HG03159 (cell line): ENCODE measurements at regions not wholly inside any gene's neighbourhood (a gene's known extent, or its start where the extent isn't known, plus 50 kb on each side); places are given as distances from the start of the nearest gene placed in this dataset.
A peak's percentile ranks its signal among the peaks of the same experiment; 100 is the strongest.
"Not testable (repeated sequence)": the region's sequence is repeated elsewhere in the genome, so short reads cannot be mapped to it uniquely, and the experiment has no call there.

Source experiments
- ATAC-seq: cut with Tn5 transposase; IDR thresholded peaks from one replicate; pipeline ENCODE4 v1.9.1; 2021; ENCODE audit warnings: mild to moderate bottlenecking, moderate library complexity; ENCODE audit not compliant: unreplicated experiment

DNA sequence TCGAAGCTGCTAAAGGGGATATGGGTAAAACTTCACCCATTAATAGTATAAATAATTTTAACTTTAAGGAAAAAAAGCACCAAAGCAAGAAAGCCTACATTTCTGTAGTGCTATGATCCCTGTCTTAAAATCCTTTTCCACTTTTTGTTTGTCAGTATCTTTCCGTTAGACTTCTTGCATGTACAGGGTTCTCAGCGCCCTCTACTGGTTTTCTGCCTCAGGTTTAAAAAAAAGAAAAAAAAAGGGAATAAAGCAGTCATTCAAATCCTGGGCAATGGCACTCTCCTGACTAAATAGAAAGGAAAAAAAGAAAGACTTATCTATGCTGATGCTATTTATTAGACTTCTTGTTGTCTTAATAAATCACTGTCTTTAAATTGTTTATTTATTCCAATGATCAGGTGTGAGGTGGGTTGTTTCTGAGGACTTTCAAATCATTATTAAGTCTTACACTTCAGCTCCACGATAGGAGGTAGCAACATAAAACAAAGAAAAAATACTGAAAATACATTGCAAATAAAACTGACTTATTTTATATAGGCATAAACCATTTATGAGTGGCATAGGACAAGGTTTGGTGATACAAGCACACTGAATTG is 475.4 kb upstream of the NR5A2 start:
- ATAC-seq: no peak

DNA sequence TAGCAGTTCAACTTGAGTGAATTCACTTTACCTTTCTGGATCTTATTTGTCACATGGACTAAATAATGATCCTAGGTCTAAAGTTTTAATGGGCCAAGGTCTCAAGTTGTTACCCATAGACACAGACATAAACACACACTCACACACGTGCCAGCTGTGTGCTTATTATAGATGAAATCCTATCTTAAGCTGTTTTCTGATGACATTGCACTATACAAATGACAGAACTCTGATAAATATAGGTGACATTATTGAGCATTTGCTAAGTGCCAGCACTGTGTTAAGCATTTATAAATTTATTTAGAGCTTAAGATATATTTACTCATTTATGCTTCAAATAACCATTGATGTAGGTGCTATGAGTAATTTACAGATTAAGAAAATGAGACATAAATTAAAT is 474.4 kb upstream of the NR5A2 start:
- ATAC-seq: no peak

DNA sequence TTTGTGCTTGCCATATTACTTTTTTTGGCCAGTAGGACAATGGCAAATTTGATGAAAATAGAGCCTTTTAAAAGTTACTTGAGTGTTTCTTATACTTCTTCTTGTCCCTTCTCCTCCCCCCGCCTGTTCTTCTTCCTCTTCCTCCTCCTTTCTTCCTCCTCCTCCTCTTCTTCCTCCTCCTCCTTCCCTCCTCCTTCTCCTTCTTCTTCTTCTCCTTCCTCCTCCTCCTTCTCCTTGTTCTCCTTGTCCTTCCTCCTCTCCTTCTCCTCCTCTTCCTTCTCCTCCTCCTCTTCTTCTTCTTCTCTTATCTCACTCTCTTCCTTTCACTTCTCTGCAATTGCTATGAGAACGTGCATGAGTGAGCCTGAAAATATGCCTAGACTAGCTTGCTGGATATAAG is 466.2 kb upstream of the NR5A2 start:
- ATAC-seq: no peak

DNA sequence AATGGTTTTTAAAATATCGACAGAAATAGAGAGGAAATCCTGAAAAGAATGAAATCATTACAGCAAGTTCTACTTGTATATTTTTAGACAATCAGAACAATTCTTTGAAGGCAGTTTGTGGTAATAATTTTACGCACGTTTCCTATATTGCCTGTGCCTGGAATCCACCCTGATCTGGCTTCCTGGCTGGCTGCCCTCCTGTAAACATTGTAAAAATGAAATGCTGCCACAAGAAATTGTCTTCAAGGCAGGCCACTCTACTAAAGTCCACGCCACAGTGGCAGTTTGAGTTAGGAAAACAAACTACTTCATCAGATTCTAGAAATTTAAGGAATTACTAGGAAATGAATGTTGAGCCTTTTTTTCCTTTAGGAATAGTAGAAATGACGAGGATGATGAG is 454.5 kb upstream of the NR5A2 start:
- no peak for ATAC-seq

DNA sequence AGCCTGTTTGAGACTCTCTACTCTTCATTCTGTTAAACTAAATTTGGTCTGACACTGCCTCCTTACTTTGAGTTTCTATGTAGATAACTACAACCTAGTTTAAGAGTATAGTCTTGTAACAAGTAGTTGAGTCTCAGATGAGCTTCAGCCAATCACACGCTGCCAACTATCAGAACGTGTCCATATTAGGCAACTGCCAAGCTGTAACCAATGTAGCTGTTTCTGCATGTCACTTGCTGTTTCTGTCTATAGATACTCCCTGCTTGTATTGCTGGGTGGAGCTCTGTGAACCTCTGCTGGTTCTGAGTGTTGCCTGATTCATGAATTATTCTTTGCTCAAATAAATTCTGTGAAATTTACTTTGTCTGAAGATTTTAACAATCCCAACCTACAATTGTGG is 452.6 kb upstream of the NR5A2 start:
- ATAC-seq: no peak

DNA sequence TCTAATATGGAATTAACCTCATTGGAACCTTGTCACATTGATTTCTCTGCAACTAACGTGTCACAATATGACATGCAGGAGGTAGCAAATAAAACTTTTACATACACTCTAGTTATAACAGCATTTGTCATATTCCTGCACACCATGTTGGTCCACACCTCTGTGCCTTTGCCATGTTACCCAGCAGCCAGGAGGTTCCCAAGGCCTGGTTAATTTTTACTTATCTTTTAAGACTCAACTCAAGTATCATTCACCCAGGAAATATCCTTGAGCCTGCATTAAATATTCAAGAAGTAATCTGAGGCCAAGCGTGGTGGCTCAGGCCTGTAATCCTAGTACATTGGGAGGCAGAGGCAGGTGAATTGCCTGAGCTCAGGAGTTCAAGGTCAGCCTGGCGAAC is 447.2 kb upstream of the NR5A2 start:
- ATAC-seq: no peak

DNA sequence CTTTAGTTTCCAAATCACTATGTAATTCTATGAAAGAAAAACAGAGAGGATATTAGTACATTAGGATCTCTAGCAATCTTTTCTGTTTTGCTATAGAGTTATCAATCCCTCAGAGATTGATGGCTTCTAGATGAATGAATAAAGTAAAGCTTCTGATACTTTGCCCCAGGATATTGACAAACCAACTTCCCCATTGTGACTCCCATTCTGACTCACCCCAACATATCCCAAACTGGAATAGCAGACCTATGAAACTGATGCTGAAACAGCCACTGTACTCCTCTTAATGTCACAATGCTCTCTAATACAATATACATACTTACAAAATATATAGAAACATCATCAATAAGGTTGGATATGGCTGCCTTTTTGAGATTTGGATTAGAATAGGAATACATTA is 442.1 kb upstream of the NR5A2 start:
- ATAC-seq: no peak

DNA sequence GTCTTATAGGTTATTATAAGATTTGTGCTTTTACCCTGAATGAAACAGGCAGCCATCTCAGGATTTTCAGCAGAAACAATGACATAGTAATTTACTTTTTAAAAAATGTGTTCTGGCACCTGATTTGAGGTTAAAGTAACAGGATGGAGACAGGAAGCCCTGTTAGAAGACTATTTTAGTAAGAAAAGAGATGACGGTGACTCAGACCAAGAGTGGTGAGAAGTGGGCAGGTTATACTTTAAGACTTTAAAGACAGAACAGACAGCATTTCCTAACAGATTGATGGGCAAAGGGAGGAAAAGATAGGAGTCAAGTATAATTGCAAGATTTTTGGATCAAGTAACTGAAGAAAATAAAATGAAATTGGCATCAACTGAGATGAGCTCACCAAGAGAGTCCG is 436.8 kb upstream of the NR5A2 start:
- peak; percentile 94 for ATAC-seq

DNA sequence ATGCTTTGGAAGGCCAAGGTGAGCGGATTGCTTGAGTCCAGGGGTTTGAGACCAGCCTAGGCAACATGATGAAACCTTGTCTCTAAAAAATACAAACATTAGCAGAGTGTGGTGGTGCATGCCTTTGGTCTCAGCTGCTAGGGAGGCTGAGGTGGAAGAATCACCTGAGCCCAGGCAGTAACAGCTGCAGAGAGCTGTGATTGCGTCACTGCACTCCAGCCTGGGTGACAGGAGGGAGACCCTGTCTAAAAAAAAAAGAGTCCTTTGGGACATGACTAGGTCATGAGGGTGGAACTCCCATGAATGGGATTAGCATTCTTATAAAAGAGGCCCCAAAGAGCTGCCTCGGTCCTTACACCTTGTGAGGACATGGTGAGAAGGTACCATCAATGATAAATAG is 436.0 kb upstream of the NR5A2 start:
- ATAC-seq: no peak

DNA sequence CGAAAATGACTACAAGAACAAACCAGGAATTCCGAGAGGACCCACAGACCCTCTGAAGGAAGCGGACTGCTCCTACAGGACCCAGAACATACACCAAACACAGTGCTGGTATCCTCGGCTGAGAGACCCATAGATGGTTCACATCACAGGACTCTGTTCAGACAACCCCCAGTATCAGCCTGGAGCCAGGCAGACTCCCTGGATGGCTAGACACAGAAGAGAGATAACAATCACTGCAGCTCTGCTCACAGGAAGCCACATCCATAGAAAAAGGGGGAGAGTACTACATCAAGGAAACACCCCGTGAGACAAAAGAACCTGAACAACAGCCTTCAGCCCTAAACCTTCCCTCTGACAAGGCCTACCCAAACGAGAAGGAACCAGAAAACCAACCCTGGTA is 434.0 kb upstream of the NR5A2 start:
- ATAC-seq: no peak

DNA sequence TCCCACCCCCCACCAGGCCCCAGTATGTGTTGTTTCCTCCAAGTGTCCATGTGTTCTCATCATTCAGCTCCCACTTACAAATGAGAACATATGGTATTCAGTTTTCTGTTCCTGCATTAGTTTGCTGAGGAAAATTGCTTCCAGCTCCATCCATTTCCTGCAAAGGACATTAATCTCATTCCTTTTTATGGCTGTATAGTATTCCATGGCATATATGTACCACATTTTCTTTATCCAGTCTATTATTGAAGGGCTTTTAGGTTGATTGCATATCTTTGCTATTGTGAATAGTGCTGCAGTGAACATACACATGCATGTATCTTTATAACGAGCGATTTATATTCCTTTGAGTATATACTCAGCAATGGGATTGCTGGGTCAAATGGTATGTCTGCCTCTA is 431.1 kb upstream of the NR5A2 start:
- not testable (repeated sequence) for ATAC-seq

DNA sequence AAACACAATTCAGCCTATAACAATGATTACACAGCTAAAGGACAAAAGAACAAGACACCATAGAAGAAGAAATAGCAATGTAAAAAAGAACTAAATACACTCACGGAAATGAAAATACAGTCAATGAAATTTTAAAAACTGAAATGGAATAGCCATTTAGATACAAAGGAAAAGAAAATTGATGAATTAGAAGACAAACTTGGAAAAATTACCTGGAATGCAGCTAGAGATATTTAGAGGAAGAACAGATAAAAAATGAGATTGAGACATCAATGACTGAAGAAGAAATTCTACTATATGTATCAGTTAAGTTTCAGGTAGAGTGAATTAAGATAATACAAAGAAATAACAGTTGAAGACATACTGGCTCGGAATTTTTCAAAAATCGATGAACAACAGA is 430.4 kb upstream of the NR5A2 start:
- no peak for ATAC-seq

DNA sequence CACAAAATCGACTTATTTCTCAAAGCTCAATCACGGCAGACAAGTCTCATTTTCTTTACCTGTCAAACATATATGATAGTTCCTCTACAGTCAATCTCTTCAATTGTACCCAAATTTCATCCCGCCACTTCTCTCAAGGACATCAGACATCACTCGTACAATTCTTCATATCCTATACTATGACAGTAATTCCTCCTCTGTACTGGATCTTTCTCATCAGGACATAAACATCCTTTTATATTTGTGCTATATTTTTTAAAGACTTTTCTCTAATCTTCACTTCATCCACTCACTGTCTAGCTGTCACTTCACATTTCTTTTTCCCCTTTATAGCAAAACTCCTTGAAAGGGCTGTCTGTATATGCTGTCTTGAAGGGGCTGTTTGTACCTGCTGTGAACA is 419.1 kb upstream of the NR5A2 start:
- no peak for ATAC-seq

DNA sequence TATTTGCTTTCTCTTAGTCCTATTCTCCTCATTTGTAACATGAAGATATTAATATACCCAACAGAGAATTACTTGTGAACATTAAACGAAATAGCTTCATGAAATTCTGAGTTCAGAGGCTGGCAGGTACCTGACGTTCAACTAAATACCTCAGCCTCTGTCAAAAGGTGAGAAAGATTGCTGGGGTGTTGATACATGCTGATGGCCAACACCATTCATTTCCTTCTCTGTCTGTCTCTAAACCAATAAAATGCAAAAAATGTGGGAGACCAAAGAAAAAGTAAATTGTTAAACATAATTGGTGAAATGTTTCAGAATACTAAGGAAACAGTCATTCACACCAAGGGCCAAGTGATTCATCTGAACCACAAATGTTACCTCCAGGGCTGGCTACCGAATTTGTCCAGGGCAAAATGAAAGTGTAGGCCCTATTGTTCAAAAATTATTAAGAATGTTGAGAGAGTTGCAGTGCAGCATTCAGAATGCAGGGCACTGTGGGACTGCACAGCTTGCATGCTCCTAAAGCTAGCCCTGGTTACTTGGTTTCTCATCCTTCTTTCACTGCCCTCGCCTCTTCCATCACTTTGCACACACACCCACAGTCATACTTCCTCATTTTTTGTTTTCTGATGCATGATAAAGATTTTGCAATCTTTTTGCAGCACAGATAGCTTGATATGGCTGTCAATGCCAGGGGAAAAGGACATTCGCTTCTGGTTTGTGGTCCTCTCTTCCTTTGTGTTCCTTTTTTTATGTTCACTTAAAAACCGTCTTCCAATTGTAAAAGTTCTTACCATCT is 414.3 kb upstream of the NR5A2 start:
- ATAC-seq: peak; percentile 84

DNA sequence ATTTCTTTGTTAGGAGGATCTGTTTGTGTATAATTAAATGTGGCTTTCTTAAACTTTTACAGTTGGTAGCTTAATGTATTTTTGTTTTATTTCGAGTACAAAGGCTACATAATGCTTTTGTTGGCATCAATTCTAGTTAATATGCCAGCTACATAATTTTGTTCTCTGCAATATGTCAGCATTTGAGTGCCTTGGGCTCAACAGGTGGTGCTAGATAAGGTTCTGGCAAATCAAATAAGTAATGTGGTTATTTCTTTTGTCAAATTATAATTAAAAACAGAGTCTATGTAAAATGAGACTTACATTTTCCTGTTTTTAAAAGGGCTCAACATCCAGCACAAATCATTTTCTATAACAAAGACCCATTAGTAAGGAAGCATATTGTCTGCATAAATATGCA is 410.6 kb upstream of the NR5A2 start:
- no peak for ATAC-seq

DNA sequence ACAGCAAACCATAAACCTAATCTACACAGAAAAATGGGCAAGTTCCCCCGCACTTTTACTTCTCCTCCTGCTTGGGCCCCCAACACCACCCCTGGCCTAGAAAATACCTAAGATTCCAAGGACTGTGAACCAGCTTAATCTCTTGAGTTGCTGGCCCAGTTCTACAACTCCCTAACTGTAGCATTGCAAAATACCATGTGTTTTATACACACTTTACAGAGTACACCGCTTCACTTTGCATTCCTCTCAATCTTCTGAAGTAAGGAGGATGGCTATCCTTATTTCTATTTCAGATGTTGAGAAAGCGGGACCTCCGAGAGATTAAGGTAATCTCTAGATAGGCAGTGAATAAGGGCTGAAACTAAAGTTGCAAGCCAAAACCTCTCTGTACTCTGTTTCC is 408.3 kb upstream of the NR5A2 start:
- ATAC-seq: no peak

DNA sequence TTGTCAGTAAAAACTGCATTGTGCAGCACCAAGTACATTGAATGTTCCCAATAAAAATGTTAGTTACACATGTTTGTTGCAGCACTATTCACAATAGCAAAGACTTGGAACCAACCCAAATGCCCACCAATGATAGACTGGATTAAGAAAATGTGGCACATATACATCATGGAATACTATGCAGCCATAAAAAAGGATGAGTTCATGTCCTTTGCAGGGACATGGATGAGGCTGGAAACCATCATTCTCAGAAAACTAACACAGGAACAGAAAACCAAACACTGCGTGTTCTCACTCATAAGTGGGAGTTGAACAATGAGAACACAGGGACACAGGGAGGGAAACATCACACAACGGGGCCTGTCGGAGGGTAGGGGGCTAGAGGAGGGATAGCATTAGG is 401.3 kb upstream of the NR5A2 start:
- not testable (repeated sequence) for ATAC-seq

DNA sequence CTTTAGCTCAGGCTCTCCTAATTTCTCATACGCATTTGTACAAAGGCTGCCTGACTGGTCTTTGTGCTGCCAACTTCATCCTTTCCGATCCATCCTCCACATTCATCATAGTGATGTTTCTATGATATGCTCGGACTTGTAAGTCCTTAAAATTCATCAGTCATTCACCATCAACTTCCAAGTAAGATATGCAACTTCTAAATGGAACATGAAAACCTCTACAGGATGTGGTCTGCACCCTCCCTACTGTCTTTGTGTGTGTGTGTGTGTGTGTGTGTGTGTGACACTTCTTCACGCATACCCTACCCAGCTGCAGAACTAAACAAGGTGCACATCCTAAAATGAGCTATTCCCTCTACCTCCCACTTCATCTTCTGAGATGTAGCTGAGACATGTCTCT is 397.9 kb upstream of the NR5A2 start:
- no peak for ATAC-seq

DNA sequence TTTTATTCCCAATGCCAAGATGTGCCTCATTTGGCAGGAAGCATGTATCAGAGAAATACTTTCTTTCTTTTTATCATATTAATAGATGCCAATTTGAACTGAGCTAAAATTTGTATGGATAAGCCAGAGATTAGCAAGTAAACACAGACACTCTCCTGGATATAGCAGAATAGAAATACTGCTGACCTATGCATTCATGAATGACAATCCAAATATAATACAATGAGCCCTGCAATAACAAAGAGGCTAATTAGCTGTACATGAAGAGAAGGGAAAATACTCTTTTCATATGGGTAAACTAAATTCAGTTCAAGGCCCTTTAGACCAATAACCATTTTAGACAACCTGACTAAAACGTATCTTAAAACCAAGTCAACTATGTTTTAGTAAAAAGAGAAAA is 388.1 kb upstream of the NR5A2 start:
- no peak for ATAC-seq

DNA sequence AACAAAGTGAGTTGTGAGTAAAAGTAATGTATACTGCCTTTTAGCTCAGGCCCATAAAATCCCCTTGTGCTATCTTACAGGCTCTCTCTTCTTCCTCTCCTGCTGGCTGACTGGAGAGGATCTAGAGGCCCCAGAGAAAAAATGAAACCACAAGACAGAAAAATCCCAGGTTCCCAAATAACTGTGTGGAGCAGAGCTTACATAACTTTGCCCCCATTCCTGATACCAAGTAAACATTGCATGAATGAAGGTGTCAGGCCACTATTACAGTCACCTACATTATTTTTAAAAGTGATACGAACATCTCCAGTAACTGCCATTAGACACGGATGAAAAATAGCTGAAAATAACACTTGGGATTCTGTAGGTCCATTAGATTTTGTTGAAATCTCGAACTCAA is 386.0 kb upstream of the NR5A2 start:
- no peak for ATAC-seq

DNA sequence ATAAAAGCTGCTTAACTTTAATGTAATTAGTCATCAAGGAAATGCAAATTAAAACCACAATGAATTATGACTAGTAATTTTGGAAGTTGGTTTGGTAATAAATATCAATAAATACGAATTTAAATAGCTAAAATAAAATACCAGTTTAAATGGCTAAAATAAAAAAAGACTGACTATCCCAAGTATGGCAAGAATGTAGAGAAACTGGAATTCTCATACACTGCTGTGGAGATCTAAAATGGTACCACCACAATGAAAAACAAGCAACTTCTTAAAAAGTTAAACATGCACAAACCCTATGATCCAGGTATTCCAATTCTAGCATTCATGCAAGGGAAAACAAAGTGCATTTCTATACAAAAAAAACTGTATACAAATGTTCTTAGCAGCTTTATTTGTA is 382.6 kb upstream of the NR5A2 start:
- ATAC-seq: no peak

DNA sequence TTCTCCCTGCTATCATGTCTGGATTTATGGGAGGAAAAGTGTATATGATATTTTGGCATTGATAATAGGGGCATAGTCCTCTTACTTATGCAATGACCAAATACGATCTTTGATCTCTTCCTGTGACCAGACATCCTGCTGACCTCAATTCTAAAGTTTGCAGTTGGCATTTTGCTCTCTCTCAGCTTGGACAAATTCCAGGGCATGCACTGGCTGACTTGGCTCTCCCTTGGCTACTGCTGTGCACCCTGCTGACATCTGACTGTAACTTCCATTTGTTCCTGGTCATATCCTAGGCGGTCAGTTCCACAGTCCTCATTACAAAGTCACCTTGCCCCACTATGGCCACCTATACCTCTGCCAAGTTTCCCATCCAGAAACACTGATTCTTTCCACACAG is 380.7 kb upstream of the NR5A2 start:
- ATAC-seq: no peak

DNA sequence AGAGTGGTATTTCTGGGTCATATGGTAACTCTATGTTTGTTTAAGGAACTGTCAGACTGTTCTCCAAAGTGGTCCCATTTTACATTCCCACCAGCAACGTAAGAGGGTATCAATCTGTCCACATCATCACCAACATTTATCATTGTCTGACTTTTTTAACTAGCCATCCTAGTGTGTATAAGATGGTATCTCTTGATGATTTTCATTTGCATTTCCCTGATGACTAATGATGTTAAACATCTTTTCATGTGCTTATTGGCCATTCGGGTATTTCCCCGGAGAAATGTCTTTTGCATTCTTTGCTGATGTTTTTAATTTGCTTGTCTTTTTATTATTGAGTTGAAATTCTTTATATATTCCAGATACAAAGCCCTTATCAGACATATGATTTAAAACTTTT is 370.1 kb upstream of the NR5A2 start:
- no peak for ATAC-seq
